GM10248 (cell line): ENCODE measurements at regions not wholly inside any gene's neighbourhood (a gene's known extent, or its start where the extent isn't known, plus 50 kb on each side); places are given as distances from the start of the nearest gene placed in this dataset.
"Not testable (repeated sequence)": the region's sequence is repeated elsewhere in the genome, so short reads cannot be mapped to it uniquely, and the experiment has no call there.

Experiments used
- CTCF ChIA-PET: fragments of 300-600 bp; sonication (Branson Sonifier 250); formaldehyde crosslinking; extraction: SDS; loops from one replicate; lab custom pipeline; 2021; ENCODE audit warnings: antibody characterized with exemption; lab: Yijun Ruan, JAX
- POLR2A ChIA-PET: fragments of 350-650 bp; sonication (Branson Sonifier 250); formaldehyde crosslinking; extraction: SDS; loops from one replicate; lab custom pipeline; 2020; ENCODE audit warnings: antibody characterized with exemption; lab: Yijun Ruan, JAX
- DNase-seq: peaks from one replicate; pipeline ENCODE4 v3.0.0; 2012; ENCODE audit errors: extremely low spot score
- CTCF ChIP-seq: IDR thresholded peaks from 2 replicates; pipeline ENCODE4 v1.5.1; 2012; ENCODE audit warnings: mild to moderate bottlenecking, low read depth; ENCODE audit errors: extremely low read depth, missing control alignments, control extremely low read depth

GRCh38 chrX:150262456-150262855 lies 100.7 kb upstream of the MAMLD1 start:
- POLR2A ChIA-PET: no interaction called here
- CTCF ChIA-PET: no interaction called here
- DNase-seq: no peak
- TF ChIP-seq CTCF: no peak

GRCh38 chrX:150268839-150269355 lies 94.2 kb upstream of the MAMLD1 start:
- CTCF ChIA-PET: no interaction called here
- POLR2A ChIA-PET: no interaction called here
- no peak for TF ChIP-seq CTCF

DNA sequence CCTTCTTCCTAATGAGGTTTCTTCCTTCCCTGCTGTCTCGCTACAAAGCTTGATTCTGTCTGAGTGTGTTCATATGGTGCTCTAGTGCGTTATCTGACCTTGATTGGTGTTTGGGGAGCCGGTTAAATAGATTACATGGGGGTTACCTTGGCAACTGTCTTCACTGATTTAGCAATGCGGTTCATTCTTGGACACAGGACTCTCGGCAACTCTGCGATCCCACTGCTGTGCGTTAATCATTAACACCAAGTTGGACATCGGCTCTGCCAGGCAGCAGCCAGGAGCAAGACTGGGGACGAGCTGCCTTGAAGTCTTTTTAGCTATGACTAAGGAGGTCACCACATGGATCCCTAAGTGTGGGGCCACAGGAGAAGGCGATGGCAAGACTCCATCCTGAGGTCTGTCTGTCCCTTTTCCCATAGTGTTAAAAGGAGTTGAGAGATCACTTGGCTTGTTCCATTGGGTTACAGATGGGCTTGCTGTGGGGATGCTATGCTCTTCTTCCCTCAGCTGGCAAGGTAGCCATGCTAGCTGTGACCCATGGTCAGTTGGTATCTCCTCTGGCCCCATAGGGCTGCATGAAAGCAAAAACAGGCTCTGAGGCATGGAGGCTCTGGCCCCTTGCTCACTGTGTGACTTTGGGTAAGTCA lies 93.4 kb upstream of the MAMLD1 start:
- no peak for DNase-seq
- TF ChIP-seq CTCF: no peak
- ChIA-PET POLR2A (no interaction called here), CTCF (no interaction called here)

More at GRCh38 chrX:150268839-150269355, 94.2 kb upstream of the MAMLD1 start:
- DNase-seq: no peak

DNA sequence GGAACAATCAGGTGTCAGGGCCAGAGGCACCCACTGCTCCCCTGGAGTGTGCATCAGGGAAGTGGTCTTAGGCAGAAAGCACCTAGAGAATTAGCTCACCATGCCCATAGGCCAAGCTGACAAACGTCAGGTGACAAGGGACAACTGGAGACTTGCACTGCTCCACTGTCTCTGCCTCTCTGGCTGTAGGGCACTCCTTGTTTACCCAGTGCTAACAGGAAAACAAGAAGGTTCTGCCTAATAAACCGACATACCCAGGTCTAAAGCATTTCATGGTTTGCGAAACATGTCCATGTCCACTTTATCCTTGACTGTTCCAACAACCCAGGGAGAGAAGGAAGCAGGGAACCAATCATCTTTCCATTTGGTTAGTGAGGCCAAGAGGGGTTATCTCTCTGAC lies 92.5 kb upstream of the MAMLD1 start:
- POLR2A ChIA-PET: no interaction called here
- no peak for TF ChIP-seq CTCF
- CTCF ChIA-PET: no interaction called here
- no peak for DNase-seq

DNA sequence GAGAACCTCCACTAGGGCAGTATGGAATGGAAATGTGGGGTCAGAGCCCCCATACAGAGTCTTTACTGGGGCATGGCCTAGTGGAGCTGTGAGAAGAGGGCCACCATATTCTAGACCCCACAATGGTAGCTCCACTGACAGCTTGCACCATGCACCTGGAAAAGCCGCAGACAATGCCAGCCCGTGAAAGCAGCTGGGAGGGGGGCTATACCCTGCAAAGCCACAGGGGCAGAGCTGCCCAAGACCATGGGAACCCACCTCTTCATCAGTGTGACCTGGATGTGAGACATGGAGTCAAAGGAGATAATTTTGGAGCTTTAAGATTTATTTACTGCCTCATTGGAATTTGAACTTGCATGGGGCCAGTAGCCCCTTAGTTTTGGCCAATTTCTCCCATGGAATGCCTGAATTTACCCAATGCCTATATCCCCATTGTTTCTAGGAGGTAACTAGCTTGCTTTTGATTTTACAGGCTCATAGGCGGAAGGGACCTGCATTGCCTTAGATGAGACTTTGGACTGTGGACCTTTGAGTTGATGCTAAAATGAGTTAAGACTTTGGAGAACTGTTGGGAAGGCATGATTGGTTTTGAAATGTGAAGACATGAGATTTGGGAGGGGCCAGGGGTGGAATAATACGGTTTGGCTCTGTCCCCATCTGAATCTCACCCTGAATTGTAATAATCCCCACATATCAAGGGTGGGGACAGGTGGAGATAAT lies 89.4 kb upstream of the MAMLD1 start:
- DNase-seq, POLR2A ChIA-PET, CTCF ChIA-PET: not testable (repeated sequence)

DNA sequence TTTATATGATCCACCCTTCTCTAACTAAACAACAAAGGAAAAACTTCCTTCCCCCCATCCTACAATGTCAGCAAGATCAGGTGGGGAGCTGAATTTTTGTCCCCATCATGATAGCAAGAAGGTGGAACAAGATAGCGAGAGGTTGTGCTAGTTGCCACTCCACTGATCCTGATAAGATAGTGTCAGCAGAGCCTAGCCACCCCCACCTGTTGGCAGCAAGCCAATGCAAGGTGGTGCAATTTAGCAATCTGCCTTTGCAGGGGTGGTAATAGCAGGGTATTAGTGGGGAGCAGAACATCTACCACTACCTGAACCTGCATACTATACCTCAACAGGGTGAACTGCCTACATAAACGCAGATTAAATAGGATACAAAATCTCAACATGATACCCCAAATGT lies 80.2 kb upstream of the MAMLD1 start:
- ChIA-PET POLR2A (no interaction called here), CTCF (no interaction called here)
- DNase-seq: no peak

More for the DNA sequence above, 80.2 kb upstream of the MAMLD1 start:
- TF ChIP-seq CTCF: no peak
